Peyer's patch (tissue), 4 donors: ENCODE measurements at regions not wholly inside any gene's neighbourhood (a gene's known extent, or its start where the extent isn't known, plus 50 kb on each side); places are given as distances from the start of the nearest gene placed in this dataset.
"Not testable (repeated sequence)": the region's sequence is repeated elsewhere in the genome, so short reads cannot be mapped to it uniquely, and the experiment has no call there.

Experiments
- CTCF ChIP-seq, 6 experiments: fragments of 450-650 bp in 4 of 6; fragments of 200-600 bp in 2 of 6; sonication (generic) in 1 of 6; IDR thresholded peaks; one replicate each; pipeline ENCODE4 v1.5.1; 2017 to 2019; ENCODE audit warnings: antibody characterized with exemption in 6 of 6, mild to moderate bottlenecking in 3 of 6, moderate library complexity in 1 of 6
- POLR2A ChIP-seq, 2 donors: fragments of 450-650 bp; IDR thresholded peaks; one replicate each; pipeline ENCODE4 v1.5.1; 2017; ENCODE audit warnings: antibody characterized with exemption in 2 of 2, mild to moderate bottlenecking in 2 of 2, moderate library complexity in 2 of 2

GRCh38 chr15:32522900-32523299, 67.5 kb upstream of the GOLGA8O start:
- not testable (repeated sequence) for TF ChIP-seq CTCF, POLR2A (IDR thresholded peaks at IDR 0.05)
